ENCODE measurements at regions not wholly inside any gene's neighbourhood (a gene's known extent, or its start where the extent isn't known, plus 50 kb on each side); places are given as distances from the start of the nearest gene placed in this dataset.
"Not testable (repeated sequence)": the region's sequence is repeated elsewhere in the genome, so short reads cannot be mapped to it uniquely, and the experiment has no call there.

- no peaks in the 10 kb centered on the region for H3K9me3 Mint-ChIP-seq (ENCODE audit: unreplicated experiment)
- no peaks in the 10 kb centered on the region for H3K36me3 Mint-ChIP-seq (ENCODE audit: unreplicated experiment)
- H3K27me3 Mint-ChIP-seq (ENCODE audit: unreplicated experiment): peaks cover 2% of the 10 kb centered on the region
- DNase-seq: no peak
- H3K4me3 Mint-ChIP-seq (ENCODE audit: unreplicated experiment): no peak overlapping the region
- H3K4me1 Mint-ChIP-seq (ENCODE audit: low read depth, unreplicated experiment): peaks cover 2% of the 10 kb centered on the region
- no peak for TF ChIP-seq CTCF (IDR thresholded peaks at IDR 0.05; ENCODE audit: partially characterized antibody, unreplicated experiment)
- no peak overlapping the region for H3K27ac Mint-ChIP-seq (ENCODE audit: unreplicated experiment)
Measured at GRCh38 chr2:239866350-239866749, 158.8 kb downstream of the NDUFA10 start.

GRCh38 chr2:239865856-239866255 lies 159.3 kb downstream of the NDUFA10 start:
- H3K4me1 Mint-ChIP-seq (ENCODE audit: low read depth, unreplicated experiment); H3K9me3 Mint-ChIP-seq (ENCODE audit: unreplicated experiment); DNase-seq; H3K36me3 Mint-ChIP-seq (ENCODE audit: unreplicated experiment); H3K27me3 Mint-ChIP-seq (ENCODE audit: unreplicated experiment); H3K4me3 Mint-ChIP-seq (ENCODE audit: unreplicated experiment); H3K27ac Mint-ChIP-seq (ENCODE audit: unreplicated experiment): not testable (repeated sequence)

GRCh38 chr2:239865059-239865639 lies 160.0 kb downstream of the NDUFA10 start:
- Mint-ChIP-seq H3K36me3 (ENCODE audit: unreplicated experiment) (no peaks in the 10 kb centered on the region), H3K27me3 (ENCODE audit: unreplicated experiment) (no peaks in the 10 kb centered on the region), H3K4me3 (ENCODE audit: unreplicated experiment) (no peak overlapping the region), H3K9me3 (ENCODE audit: unreplicated experiment) (no peaks in the 10 kb centered on the region), H3K27ac (ENCODE audit: unreplicated experiment) (no peak overlapping the region), H3K4me1 (ENCODE audit: low read depth, unreplicated experiment) (no peaks in the 10 kb centered on the region)
- DNase-seq: no peak
- TF ChIP-seq CTCF (IDR thresholded peaks at IDR 0.05; ENCODE audit: partially characterized antibody, unreplicated experiment): no peak

GRCh38 chr2:239864247-239865058 lies 160.7 kb downstream of the NDUFA10 start:
- H3K4me1 Mint-ChIP-seq (ENCODE audit: low read depth, unreplicated experiment): no peaks in the 10 kb centered on the region
- H3K27ac Mint-ChIP-seq (ENCODE audit: unreplicated experiment): no peak overlapping the region
- H3K27me3 Mint-ChIP-seq (ENCODE audit: unreplicated experiment): no peaks in the 10 kb centered on the region
- no peaks in the 10 kb centered on the region for H3K9me3 Mint-ChIP-seq (ENCODE audit: unreplicated experiment)
- H3K36me3 Mint-ChIP-seq (ENCODE audit: unreplicated experiment): no peaks in the 10 kb centered on the region
- DNase-seq: no peak
- TF ChIP-seq CTCF (IDR thresholded peaks at IDR 0.05; ENCODE audit: partially characterized antibody, unreplicated experiment): no peak
- no peak overlapping the region for H3K4me3 Mint-ChIP-seq (ENCODE audit: unreplicated experiment)

- DNase-seq: no peak
- H3K4me1 Mint-ChIP-seq (ENCODE audit: low read depth, unreplicated experiment): no peaks in the 10 kb centered on the region
- TF ChIP-seq CTCF (IDR thresholded peaks at IDR 0.05; ENCODE audit: partially characterized antibody, unreplicated experiment): no peak
- no peak overlapping the region for H3K27ac Mint-ChIP-seq (ENCODE audit: unreplicated experiment)
- H3K4me3 Mint-ChIP-seq (ENCODE audit: unreplicated experiment): no peak overlapping the region
- no peaks in the 10 kb centered on the region for H3K36me3 Mint-ChIP-seq (ENCODE audit: unreplicated experiment)
- H3K27me3 Mint-ChIP-seq (ENCODE audit: unreplicated experiment): no peaks in the 10 kb centered on the region
- H3K9me3 Mint-ChIP-seq (ENCODE audit: unreplicated experiment): no peaks in the 10 kb centered on the region
Measured at GRCh38 chr2:239862613-239863012, 162.5 kb downstream of the NDUFA10 start.
